OCI-LY3 (cell line): ENCODE measurements at regions not wholly inside any gene's neighbourhood (a gene's known extent, or its start where the extent isn't known, plus 50 kb on each side); places are given as distances from the start of the nearest gene placed in this dataset.

Source experiments
- CTCF ChIP-seq: fragments of 200-600, 300-600 bp; sonication (generic); IDR thresholded peaks from 2 replicates; pipeline ENCODE4 v1.5.1; 2014; ENCODE audit warnings: antibody characterized with exemption, low read length, low read depth
- EZH2phosphoT487 ChIP-seq: fragments of 200-600 bp; shearing (Covaris generic); IDR thresholded peaks from 2 replicates; pipeline ENCODE4 v1.6.1; 2018; ENCODE audit warnings: antibody characterized with exemption, mixed run types, low read depth

GRCh38 chr13:53408306-53408705 is 379.7 kb downstream of the OLFM4 start:
- TF ChIP-seq CTCF (no peak), EZH2phosphoT487 (no peak)
